WTC11 (cell line): ENCODE measurements at regions not wholly inside any gene's neighbourhood (a gene's known extent, or its start where the extent isn't known, plus 50 kb on each side); places are given as distances from the start of the nearest gene placed in this dataset.

ENCODE experiments used
- ARID4B ChIP-seq: sonication (generic); formaldehyde crosslinking; IDR thresholded peaks from 2 replicates; pipeline ENCODE4 v1.8.0; 2023; ENCODE audit warnings: missing genetic modification reagents, mild to moderate bottlenecking, borderline replicate concordance
- ATF6 ChIP-seq: sonication (generic); formaldehyde crosslinking; IDR thresholded peaks from 2 replicates; pipeline ENCODE4 v1.8.1; 2023; ENCODE audit warnings: mild to moderate bottlenecking, missing genetic modification reagents
- CBFB ChIP-seq: sonication (generic); formaldehyde crosslinking; IDR thresholded peaks from 2 replicates; pipeline ENCODE4 v1.8.1; 2022; ENCODE audit warnings: mild to moderate bottlenecking, low read depth, missing genetic modification reagents
- CTCF ChIP-seq: fragments of 200-600 bp; IDR thresholded peaks from 2 replicates; pipeline ENCODE4 v1.8.0; 2022; ENCODE audit warnings: antibody characterized with exemption
- ESRRA ChIP-seq: sonication (generic); formaldehyde crosslinking; IDR thresholded peaks from 2 replicates; pipeline ENCODE4 v1.8.1; 2022; ENCODE audit warnings: mild to moderate bottlenecking, missing genetic modification reagents, borderline replicate concordance
- MAX ChIP-seq: sonication (generic); formaldehyde crosslinking; IDR thresholded peaks from 2 replicates; pipeline ENCODE4 v1.8.0; 2022; ENCODE audit warnings: mild to moderate bottlenecking, missing genetic modification reagents
- ZNF138 ChIP-seq: sonication (generic); formaldehyde crosslinking; conservative IDR thresholded peaks from 2 replicates; pipeline ENCODE4 v1.8.1; 2022; ENCODE audit warnings: mild to moderate bottlenecking, moderate library complexity, missing genetic modification reagents

- TF ChIP-seq MAX (CRISPR knock-in tag) (no peak), ZNF138 (no peak), CTCF (no peak), CBFB (CRISPR knock-in tag) (no peak), ARID4B (CRISPR knock-in tag) (no peak), ATF6 (CRISPR knock-in tag) (no peak), ESRRA (no peak)
Measured at GRCh38 chr15:87743562-87743961, 513.0 kb downstream of the NTRK3 start.
